HepG2 (cell line): ENCODE measurements at regions not wholly inside any gene's neighbourhood (a gene's known extent, or its start where the extent isn't known, plus 50 kb on each side); places are given as distances from the start of the nearest gene placed in this dataset.

Experiments used
- EEA1 ChIP-seq: sonication (generic); formaldehyde crosslinking; IDR thresholded peaks from 2 replicates; pipeline ENCODE4 v1.5.1; 2020; ENCODE audit warnings: mild to moderate bottlenecking, missing genetic modification reagents, borderline replicate concordance
- HNRNPK ChIP-seq: fragments of 200-400 bp; formaldehyde crosslinking; IDR thresholded peaks from 2 replicates; pipeline ENCODE4 v1.6.1; 2018; ENCODE audit warnings: low read length, low read depth, moderate library complexity, mild to moderate bottlenecking; ENCODE audit not compliant: poor library complexity, severe bottlenecking
- KLF12 ChIP-seq: sonication (generic); formaldehyde crosslinking; IDR thresholded peaks from 2 replicates; pipeline ENCODE4 v1.4.0; 2020; ENCODE audit warnings: missing genetic modification reagents, borderline replicate concordance
- NCOR1 ChIP-seq: fragments of 200-600 bp; sonication (generic); IDR thresholded peaks from 2 replicates; pipeline ENCODE4 v1.7.0; 2017; ENCODE audit warnings: antibody characterized with exemption, low read length, borderline replicate concordance
- POLR2AphosphoS5 ChIP-seq: IDR thresholded peaks from 2 replicates; pipeline ENCODE4 v1.6.1; 2012; ENCODE audit warnings: low read depth, low read length
- REPIN1 ChIP-seq: sonication (generic); formaldehyde crosslinking; IDR thresholded peaks from 2 replicates; pipeline ENCODE4 v1.8.0; 2022; ENCODE audit warnings: missing genetic modification reagents, low read depth, mild to moderate bottlenecking, borderline replicate concordance
- ZNF772 ChIP-seq: sonication (generic); formaldehyde crosslinking; IDR thresholded peaks from 2 replicates; pipeline ENCODE4 v1.5.0; 2020; ENCODE audit warnings: mild to moderate bottlenecking, missing genetic modification reagents
- TF ChIP-seq, protein P1 (sequence below): fragments of 450-650 bp; IDR thresholded peaks from 2 replicates; pipeline ENCODE4 v1.6.1; 2017; ENCODE audit warnings: mild to moderate bottlenecking
- TF ChIP-seq, protein P2 (sequence below): sonication (generic); formaldehyde crosslinking; IDR thresholded peaks from 2 replicates; pipeline ENCODE4 v1.8.1; 2023; ENCODE audit warnings: missing genetic modification reagents, inconsistent platforms, borderline replicate concordance
- TF ChIP-seq, protein P3 (sequence below): sonication (generic); formaldehyde crosslinking; IDR thresholded peaks from 2 replicates; pipeline ENCODE4 v1.5.0; 2020; ENCODE audit warnings: mild to moderate bottlenecking, missing genetic modification reagents, moderate library complexity
- TF ChIP-seq, protein P4 (sequence below): IDR thresholded peaks from 2 replicates; pipeline ENCODE4 v1.6.1; 2016; ENCODE audit warnings: missing compliant biosample characterization, missing genetic modification reagents, borderline replicate concordance
- TF ChIP-seq, protein P5 (sequence below): sonication (generic); formaldehyde crosslinking; IDR thresholded peaks from 2 replicates; pipeline ENCODE4 v1.5.1; 2020; ENCODE audit warnings: mild to moderate bottlenecking, missing genetic modification reagents, moderate library complexity
- TF ChIP-seq, protein P6 (sequence below), 2 experiments: fragments of 450-650 bp in 1 of 2; sonication (generic) in 1 of 2; formaldehyde crosslinking in 1 of 2; IDR thresholded peaks; 2 replicates each; pipeline versions ENCODE4 v1.6.1 to v1.8.0; 2016 to 2022; ENCODE audit warnings: antibody characterized with exemption in 1 of 2, mild to moderate bottlenecking in 1 of 2, missing genetic modification reagents in 1 of 2

DNA sequence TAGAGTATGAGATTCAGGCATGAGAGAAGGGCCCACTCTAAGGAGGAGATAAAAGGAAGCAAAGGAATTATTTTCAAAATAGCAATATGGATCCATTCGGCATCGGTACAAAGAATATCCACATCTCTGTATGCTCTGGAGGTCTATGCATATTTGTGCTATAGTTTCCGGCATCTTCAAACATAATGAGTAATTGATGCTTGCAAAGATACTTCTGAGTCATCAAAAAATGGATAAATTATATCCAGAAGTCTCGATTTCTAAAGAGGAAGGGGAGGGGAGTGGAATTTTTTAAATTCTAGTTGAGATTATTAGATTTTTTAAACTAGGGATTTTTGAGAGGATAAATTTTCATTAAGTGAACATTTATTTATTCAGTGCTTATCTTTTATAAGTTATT, 72.9 kb upstream of the KIAA1217 start:
- TF ChIP-seq POLR2AphosphoS5 (no peak), KLF12 (CRISPR knock-in tag) (no peak), EEA1 (CRISPR knock-in tag) (no peak), ZNF772 (no peak), NCOR1 (no peak), HNRNPK (no peak), REPIN1 (CRISPR knock-in tag) (no peak)
- TF ChIP-seq, protein P1, sequence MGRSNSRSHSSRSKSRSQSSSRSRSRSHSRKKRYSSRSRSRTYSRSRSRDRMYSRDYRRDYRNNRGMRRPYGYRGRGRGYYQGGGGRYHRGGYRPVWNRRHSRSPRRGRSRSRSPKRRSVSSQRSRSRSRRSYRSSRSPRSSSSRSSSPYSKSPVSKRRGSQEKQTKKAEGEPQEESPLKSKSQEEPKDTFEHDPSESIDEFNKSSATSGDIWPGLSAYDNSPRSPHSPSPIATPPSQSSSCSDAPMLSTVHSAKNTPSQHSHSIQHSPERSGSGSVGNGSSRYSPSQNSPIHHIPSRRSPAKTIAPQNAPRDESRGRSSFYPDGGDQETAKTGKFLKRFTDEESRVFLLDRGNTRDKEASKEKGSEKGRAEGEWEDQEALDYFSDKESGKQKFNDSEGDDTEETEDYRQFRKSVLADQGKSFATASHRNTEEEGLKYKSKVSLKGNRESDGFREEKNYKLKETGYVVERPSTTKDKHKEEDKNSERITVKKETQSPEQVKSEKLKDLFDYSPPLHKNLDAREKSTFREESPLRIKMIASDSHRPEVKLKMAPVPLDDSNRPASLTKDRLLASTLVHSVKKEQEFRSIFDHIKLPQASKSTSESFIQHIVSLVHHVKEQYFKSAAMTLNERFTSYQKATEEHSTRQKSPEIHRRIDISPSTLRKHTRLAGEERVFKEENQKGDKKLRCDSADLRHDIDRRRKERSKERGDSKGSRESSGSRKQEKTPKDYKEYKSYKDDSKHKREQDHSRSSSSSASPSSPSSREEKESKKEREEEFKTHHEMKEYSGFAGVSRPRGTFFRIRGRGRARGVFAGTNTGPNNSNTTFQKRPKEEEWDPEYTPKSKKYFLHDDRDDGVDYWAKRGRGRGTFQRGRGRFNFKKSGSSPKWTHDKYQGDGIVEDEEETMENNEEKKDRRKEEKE = no peak
- TF ChIP-seq, protein P2, sequence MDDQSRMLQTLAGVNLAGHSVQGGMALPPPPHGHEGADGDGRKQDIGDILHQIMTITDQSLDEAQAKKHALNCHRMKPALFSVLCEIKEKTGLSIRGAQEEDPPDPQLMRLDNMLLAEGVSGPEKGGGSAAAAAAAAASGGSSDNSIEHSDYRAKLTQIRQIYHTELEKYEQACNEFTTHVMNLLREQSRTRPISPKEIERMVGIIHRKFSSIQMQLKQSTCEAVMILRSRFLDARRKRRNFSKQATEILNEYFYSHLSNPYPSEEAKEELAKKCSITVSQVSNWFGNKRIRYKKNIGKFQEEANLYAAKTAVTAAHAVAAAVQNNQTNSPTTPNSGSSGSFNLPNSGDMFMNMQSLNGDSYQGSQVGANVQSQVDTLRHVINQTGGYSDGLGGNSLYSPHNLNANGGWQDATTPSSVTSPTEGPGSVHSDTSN (CRISPR knock-in tag) = no peak
- TF ChIP-seq, protein P3, sequence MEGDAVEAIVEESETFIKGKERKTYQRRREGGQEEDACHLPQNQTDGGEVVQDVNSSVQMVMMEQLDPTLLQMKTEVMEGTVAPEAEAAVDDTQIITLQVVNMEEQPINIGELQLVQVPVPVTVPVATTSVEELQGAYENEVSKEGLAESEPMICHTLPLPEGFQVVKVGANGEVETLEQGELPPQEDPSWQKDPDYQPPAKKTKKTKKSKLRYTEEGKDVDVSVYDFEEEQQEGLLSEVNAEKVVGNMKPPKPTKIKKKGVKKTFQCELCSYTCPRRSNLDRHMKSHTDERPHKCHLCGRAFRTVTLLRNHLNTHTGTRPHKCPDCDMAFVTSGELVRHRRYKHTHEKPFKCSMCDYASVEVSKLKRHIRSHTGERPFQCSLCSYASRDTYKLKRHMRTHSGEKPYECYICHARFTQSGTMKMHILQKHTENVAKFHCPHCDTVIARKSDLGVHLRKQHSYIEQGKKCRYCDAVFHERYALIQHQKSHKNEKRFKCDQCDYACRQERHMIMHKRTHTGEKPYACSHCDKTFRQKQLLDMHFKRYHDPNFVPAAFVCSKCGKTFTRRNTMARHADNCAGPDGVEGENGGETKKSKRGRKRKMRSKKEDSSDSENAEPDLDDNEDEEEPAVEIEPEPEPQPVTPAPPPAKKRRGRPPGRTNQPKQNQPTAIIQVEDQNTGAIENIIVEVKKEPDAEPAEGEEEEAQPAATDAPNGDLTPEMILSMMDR = no peak
- TF ChIP-seq, protein P4, sequence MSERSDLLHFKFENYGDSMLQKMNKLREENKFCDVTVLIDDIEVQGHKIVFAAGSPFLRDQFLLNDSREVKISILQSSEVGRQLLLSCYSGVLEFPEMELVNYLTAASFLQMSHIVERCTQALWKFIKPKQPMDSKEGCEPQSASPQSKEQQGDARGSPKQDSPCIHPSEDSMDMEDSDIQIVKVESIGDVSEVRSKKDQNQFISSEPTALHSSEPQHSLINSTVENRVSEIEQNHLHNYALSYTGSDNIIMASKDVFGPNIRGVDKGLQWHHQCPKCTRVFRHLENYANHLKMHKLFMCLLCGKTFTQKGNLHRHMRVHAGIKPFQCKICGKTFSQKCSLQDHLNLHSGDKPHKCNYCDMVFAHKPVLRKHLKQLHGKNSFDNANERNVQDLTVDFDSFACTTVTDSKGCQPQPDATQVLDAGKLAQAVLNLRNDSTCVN (CRISPR knock-in tag) = no peak
- TF ChIP-seq, protein P5, sequence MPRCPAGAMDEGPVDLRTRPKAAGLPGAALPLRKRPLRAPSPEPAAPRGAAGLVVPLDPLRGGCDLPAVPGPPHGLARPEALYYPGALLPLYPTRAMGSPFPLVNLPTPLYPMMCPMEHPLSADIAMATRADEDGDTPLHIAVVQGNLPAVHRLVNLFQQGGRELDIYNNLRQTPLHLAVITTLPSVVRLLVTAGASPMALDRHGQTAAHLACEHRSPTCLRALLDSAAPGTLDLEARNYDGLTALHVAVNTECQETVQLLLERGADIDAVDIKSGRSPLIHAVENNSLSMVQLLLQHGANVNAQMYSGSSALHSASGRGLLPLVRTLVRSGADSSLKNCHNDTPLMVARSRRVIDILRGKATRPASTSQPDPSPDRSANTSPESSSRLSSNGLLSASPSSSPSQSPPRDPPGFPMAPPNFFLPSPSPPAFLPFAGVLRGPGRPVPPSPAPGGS = no peak
- TF ChIP-seq, protein P6, sequence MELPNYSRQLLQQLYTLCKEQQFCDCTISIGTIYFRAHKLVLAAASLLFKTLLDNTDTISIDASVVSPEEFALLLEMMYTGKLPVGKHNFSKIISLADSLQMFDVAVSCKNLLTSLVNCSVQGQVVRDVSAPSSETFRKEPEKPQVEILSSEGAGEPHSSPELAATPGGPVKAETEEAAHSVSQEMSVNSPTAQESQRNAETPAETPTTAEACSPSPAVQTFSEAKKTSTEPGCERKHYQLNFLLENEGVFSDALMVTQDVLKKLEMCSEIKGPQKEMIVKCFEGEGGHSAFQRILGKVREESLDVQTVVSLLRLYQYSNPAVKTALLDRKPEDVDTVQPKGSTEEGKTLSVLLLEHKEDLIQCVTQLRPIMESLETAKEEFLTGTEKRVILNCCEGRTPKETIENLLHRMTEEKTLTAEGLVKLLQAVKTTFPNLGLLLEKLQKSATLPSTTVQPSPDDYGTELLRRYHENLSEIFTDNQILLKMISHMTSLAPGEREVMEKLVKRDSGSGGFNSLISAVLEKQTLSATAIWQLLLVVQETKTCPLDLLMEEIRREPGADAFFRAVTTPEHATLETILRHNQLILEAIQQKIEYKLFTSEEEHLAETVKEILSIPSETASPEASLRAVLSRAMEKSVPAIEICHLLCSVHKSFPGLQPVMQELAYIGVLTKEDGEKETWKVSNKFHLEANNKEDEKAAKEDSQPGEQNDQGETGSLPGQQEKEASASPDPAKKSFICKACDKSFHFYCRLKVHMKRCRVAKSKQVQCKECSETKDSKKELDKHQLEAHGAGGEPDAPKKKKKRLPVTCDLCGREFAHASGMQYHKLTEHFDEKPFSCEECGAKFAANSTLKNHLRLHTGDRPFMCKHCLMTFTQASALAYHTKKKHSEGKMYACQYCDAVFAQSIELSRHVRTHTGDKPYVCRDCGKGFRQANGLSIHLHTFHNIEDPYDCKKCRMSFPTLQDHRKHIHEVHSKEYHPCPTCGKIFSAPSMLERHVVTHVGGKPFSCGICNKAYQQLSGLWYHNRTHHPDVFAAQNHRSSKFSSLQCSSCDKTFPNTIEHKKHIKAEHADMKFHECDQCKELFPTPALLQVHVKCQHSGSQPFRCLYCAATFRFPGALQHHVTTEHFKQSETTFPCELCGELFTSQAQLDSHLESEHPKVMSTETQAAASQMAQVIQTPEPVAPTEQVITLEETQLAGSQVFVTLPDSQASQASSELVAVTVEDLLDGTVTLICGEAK (IDR thresholded peaks at IDR 0.05) = no peak
- TF ChIP-seq, protein P6 (CRISPR knock-in tag; IDR thresholded peaks at IDR 0.05) = no peak
